Astrocyte (in vitro differentiated cells and primary cell): ENCODE measurements at regions not wholly inside any gene's neighbourhood (a gene's known extent, or its start where the extent isn't known, plus 50 kb on each side); places are given as distances from the start of the nearest gene placed in this dataset.
A peak's percentile ranks its signal among the peaks of the same experiment; 100 is the strongest.

Experiments
- DNase-seq: peaks from one replicate; pipeline ENCODE4 v3.0.0-alpha.2; 2010; ENCODE audit warnings: low read depth
- FAIRE-seq: peaks from 2 replicates; lab custom pipeline; 2011; peaks lifted over from hg19 to GRCh38; lab: Jason Lieb, UNC
- H2AFZ ChIP-seq: 2 replicates; pipeline ENCODE4 v1.6.0; 2012; ENCODE audit warnings: low read depth, low read length, inconsistent platforms
- H3K27ac ChIP-seq: 2 replicates; pipeline ENCODE4 v1.5.1; 2011; ENCODE audit warnings: low read depth, low read length, inconsistent platforms
- H3K27me3 ChIP-seq: 2 replicates; pipeline ENCODE4 v1.6.0; 2011; ENCODE audit warnings: low read length, inconsistent platforms; ENCODE audit not compliant: insufficient read depth
- H3K36me3 ChIP-seq: 2 replicates; pipeline ENCODE4 v1.5.1; 2011; ENCODE audit warnings: low read length, inconsistent platforms; ENCODE audit not compliant: insufficient read depth
- H3K4me1 ChIP-seq: 2 replicates; pipeline ENCODE4 v1.5.1; 2011; ENCODE audit warnings: low read length, inconsistent platforms; ENCODE audit not compliant: insufficient read depth
- H3K4me2 ChIP-seq: 2 replicates; pipeline ENCODE4 v1.6.0; 2012; ENCODE audit warnings: low read length, inconsistent platforms
- H3K4me3 ChIP-seq: 2 replicates; pipeline ENCODE4 v1.5.1; 2011; ENCODE audit warnings: low read depth, mild to moderate bottlenecking, low read length, inconsistent platforms; ENCODE audit not compliant: insufficient read depth
- H3K79me2 ChIP-seq: 2 replicates; pipeline ENCODE4 v1.6.0; 2012; ENCODE audit warnings: mild to moderate bottlenecking, low read length, inconsistent platforms; ENCODE audit not compliant: insufficient read depth
- H3K9ac ChIP-seq: 2 replicates; pipeline ENCODE4 v1.6.0; 2012; ENCODE audit warnings: mild to moderate bottlenecking, low read length, inconsistent platforms
- H3K9me3 ChIP-seq: 2 replicates; pipeline ENCODE4 v1.5.1; 2012; ENCODE audit warnings: low read depth, mild to moderate bottlenecking, low read length, inconsistent platforms; ENCODE audit not compliant: insufficient read depth
- H4K20me1 ChIP-seq: 2 replicates; pipeline ENCODE4 v1.6.0; 2012; ENCODE audit warnings: low read length, inconsistent platforms; ENCODE audit not compliant: insufficient read depth
- H3K27ac Mint-ChIP-seq: one replicate; pipeline ENCODE4 v1.8.0; 2021; ENCODE audit warnings: mild to moderate bottlenecking, mixed read lengths; ENCODE audit not compliant: unreplicated experiment
- H3K27me3 Mint-ChIP-seq: one replicate; pipeline ENCODE4 v1.8.0; 2021; ENCODE audit warnings: low read depth, mixed read lengths; ENCODE audit not compliant: unreplicated experiment
- H3K36me3 Mint-ChIP-seq: one replicate; pipeline ENCODE4 v1.8.0; 2021; ENCODE audit warnings: low read depth, mixed read lengths; ENCODE audit not compliant: unreplicated experiment
- H3K4me1 Mint-ChIP-seq: one replicate; pipeline ENCODE4 v1.8.0; 2021; ENCODE audit warnings: low read depth, mixed read lengths; ENCODE audit not compliant: unreplicated experiment
- H3K4me3 Mint-ChIP-seq: one replicate; pipeline ENCODE4 v1.8.0; 2021; ENCODE audit warnings: mild to moderate bottlenecking, moderate library complexity, mixed read lengths; ENCODE audit not compliant: unreplicated experiment
- H3K9me3 Mint-ChIP-seq: one replicate; pipeline ENCODE4 v1.8.0; 2021; ENCODE audit warnings: mild to moderate bottlenecking, mixed read lengths; ENCODE audit not compliant: unreplicated experiment
- CTCF ChIP-seq: IDR thresholded peaks from 2 replicates; pipeline ENCODE4 v1.5.1; 2011; ENCODE audit warnings: low read depth, mild to moderate bottlenecking, inconsistent platforms, low read length, moderate library complexity; ENCODE audit not compliant: insufficient read depth
- EZH2 ChIP-seq: IDR thresholded peaks from 2 replicates; pipeline ENCODE4 v1.6.1; 2012; ENCODE audit warnings: mild to moderate bottlenecking, low read length, inconsistent platforms; ENCODE audit not compliant: insufficient read depth

- Histone ChIP-seq H2AFZ (no peak overlapping the region), H3K79me2 (no peaks in the 10 kb centered on the region), H3K36me3 (no peaks in the 10 kb centered on the region), H3K4me1 (no peaks in the 10 kb centered on the region), H3K9ac (no peak overlapping the region), H3K4me2 (no peak overlapping the region), H3K27me3 (no peaks in the 10 kb centered on the region), H3K9me3 (no peaks in the 10 kb centered on the region), H3K27ac (no peak overlapping the region), H3K4me3 (no peak overlapping the region), H4K20me1 (no peaks in the 10 kb centered on the region)
- DNase-seq (no peak), FAIRE-seq (no peak)
- Mint-ChIP-seq H3K9me3 (no peaks in the 10 kb centered on the region), H3K4me3 (no peak overlapping the region), H3K27me3 (no peaks in the 10 kb centered on the region), H3K27ac (no peak overlapping the region), H3K4me1 (peaks cover 4% of the 10 kb centered on the region), H3K36me3 (no peaks in the 10 kb centered on the region)
- TF ChIP-seq CTCF (no peak), EZH2 (no peak)
Measured at GRCh38 chr12:116416166-116416565, 138.7 kb upstream of the MED13L start.

- no peaks in the 10 kb centered on the region for H3K36me3 Mint-ChIP-seq
- FAIRE-seq, result no peak
- H3K4me3 Mint-ChIP-seq, result no peak overlapping the region
Measured at GRCh38 chr12:116418551-116418950, 140.6 kb upstream of the MAP1LC3B2 start.

More at GRCh38 chr12:116418551-116418950, 140.6 kb upstream of the MAP1LC3B2 start:
- DNase-seq, result no peak
- no peaks in the 10 kb centered on the region for H3K4me1 ChIP-seq
- no peaks in the 10 kb centered on the region for H3K9me3 ChIP-seq
- H4K20me1 ChIP-seq, result no peaks in the 10 kb centered on the region
- no peaks in the 10 kb centered on the region for H3K27me3 Mint-ChIP-seq
- no peaks in the 10 kb centered on the region for H3K27me3 ChIP-seq
- H3K9me3 Mint-ChIP-seq, result peaks cover 4% of the 10 kb centered on the region
- H3K4me1 Mint-ChIP-seq, result peaks cover 4% of the 10 kb centered on the region
- H3K27ac ChIP-seq, result no peak overlapping the region
- H3K9ac ChIP-seq, result no peak overlapping the region
- H3K27ac Mint-ChIP-seq, result peak overlapping the region; percentile 73
- H3K4me3 ChIP-seq, result no peak overlapping the region
- H2AFZ ChIP-seq, result no peak overlapping the region
- TF ChIP-seq EZH2, result no peak
- no peak for TF ChIP-seq CTCF
- no peaks in the 10 kb centered on the region for H3K36me3 ChIP-seq
- H3K4me2 ChIP-seq, result no peak overlapping the region
- H3K79me2 ChIP-seq, result no peaks in the 10 kb centered on the region
